ENCODE measurements at regions not wholly inside any gene's neighbourhood (a gene's known extent, or its start where the extent isn't known, plus 50 kb on each side); places are given as distances from the start of the nearest gene placed in this dataset.

GRCh38 chr10:83605783-83606630 lies 533.3 kb upstream of the GHITM start:
- TF ChIP-seq CTCF (IDR thresholded peaks at IDR 0.05; ENCODE audit: low read depth, low read length): no peak
- Histone ChIP-seq H3K36me3 (no peaks in the 10 kb centered on the region), H3K27me3 (ENCODE audit: insufficient read depth, low read depth, severe bottlenecking) (no peaks in the 10 kb centered on the region), H3K4me3 (ENCODE audit: low read depth, low read length) (no peak overlapping the region), H3K9me3 (ENCODE audit: severe bottlenecking) (no peaks in the 10 kb centered on the region), H3K27ac (no peak overlapping the region)
- DNase-seq: no peak

DNA sequence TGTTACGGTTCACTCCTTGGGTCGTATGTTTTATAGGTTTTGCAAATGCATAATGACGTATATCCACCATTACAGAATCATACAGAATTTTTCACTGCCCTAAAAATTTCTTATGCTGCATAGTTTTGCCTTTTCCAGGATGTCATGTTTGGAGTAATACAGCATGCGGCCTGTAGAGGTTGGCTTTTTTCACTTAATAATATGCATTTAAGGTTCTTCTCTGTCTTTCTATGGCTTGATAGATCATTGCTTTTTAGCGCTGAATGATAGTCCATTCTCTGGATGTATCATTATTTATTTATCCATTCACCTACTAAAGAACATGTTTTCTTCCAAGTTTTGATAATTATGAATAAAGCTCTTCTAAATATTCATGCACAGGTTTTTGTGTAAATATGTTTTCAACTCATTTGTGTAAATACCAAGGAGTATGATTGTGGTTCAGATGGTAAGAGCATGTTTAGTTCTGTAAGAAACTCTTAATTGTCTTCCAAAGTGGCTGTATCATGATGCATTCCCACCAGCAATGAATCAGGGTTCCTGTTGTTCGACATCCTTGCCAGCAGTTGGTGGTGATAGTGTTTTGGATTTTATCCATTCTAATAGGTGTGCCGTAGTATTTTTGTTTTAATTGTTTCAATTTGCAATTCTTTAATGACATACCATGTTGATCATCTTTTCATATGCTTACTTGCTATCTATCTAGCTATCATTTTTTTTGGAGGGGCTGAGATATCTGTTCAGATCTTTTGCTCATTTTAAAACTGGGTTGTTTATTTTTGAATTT lies 531.2 kb upstream of the GHITM start:
- no peak for TF ChIP-seq CTCF (IDR thresholded peaks at IDR 0.05; ENCODE audit: low read depth, low read length)
- no peaks in the 10 kb centered on the region for H3K36me3 ChIP-seq
- H3K27me3 ChIP-seq (ENCODE audit: insufficient read depth, low read depth, severe bottlenecking): no peaks in the 10 kb centered on the region
- DNase-seq: no peak
- H3K9me3 ChIP-seq (ENCODE audit: severe bottlenecking): no peaks in the 10 kb centered on the region
- H3K27ac ChIP-seq: no peak overlapping the region
- H3K4me3 ChIP-seq (ENCODE audit: low read depth, low read length): no peak overlapping the region

- Histone ChIP-seq H3K27me3 (ENCODE audit: insufficient read depth, low read depth, severe bottlenecking) (no peaks in the 10 kb centered on the region), H3K4me3 (ENCODE audit: low read depth, low read length) (no peak overlapping the region), H3K9me3 (ENCODE audit: severe bottlenecking) (no peaks in the 10 kb centered on the region), H3K27ac (no peak overlapping the region), H3K36me3 (no peaks in the 10 kb centered on the region)
- no peak for TF ChIP-seq CTCF (IDR thresholded peaks at IDR 0.05; ENCODE audit: low read depth, low read length)
- DNase-seq: no peak
Measured at GRCh38 chr10:83612050-83612449, 527.3 kb upstream of the GHITM start.

DNA sequence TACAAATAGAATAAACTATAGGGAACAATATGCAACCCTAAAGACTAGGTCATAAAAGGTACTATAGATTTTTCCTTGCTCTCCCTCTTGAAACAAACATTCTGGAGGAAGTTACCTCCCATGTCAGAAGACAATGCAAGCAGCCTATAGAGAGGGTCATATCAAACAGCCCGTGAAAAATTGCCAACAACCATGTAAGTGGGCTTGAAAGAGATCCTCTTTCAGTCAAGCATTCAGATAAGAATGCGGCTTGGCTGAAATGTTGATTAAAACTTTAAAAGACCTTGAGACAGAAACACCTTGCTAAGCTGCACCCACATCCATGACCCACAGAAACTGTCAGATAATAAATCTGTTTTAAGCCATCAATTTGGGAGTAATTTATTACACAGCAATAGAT lies 526.6 kb upstream of the GHITM start:
- Histone ChIP-seq H3K4me3 (ENCODE audit: low read depth, low read length) (no peak overlapping the region), H3K9me3 (ENCODE audit: severe bottlenecking) (no peaks in the 10 kb centered on the region), H3K36me3 (no peaks in the 10 kb centered on the region), H3K27me3 (ENCODE audit: insufficient read depth, low read depth, severe bottlenecking) (no peaks in the 10 kb centered on the region), H3K27ac (no peak overlapping the region)
- TF ChIP-seq CTCF (IDR thresholded peaks at IDR 0.05; ENCODE audit: low read depth, low read length): no peak
- no peak for DNase-seq

DNA sequence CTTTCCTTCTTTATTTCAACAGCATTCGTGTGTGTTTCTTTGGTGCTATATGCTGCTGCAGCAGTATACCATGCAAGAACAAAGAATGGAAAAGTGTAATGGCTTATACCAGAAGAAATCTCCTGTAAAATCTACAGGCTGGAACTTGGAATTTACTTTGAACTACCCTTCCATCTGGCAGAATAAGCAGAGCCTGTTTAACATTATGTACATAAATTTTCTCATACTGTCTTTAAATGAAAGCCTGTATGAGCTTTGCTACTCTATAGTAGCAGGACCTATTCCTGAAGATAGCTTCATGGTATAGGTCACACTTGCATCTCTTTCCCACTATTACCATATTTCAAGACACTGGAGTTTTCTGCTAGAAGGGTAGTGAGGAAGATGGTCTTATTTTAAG lies 522.1 kb upstream of the GHITM start:
- TF ChIP-seq CTCF (IDR thresholded peaks at IDR 0.05; ENCODE audit: low read depth, low read length): no peak
- H3K36me3 ChIP-seq: no peaks in the 10 kb centered on the region
- no peak overlapping the region for H3K4me3 ChIP-seq (ENCODE audit: low read depth, low read length)
- no peak for DNase-seq
- no peaks in the 10 kb centered on the region for H3K27me3 ChIP-seq (ENCODE audit: insufficient read depth, low read depth, severe bottlenecking)
- H3K9me3 ChIP-seq (ENCODE audit: severe bottlenecking): no peaks in the 10 kb centered on the region
- no peak overlapping the region for H3K27ac ChIP-seq
